Posterior vena cava (tissue), 2 donors: ENCODE measurements at regions not wholly inside any gene's neighbourhood (a gene's known extent, or its start where the extent isn't known, plus 50 kb on each side); places are given as distances from the start of the nearest gene placed in this dataset.

Experiments used
- DNase-seq: peaks from one replicate; pipeline ENCODE4 v3.0.0-alpha.2; 2020; ENCODE audit warnings: low spot score
- intact Hi-C, 2 donors: fragments of 100-400 bp; cut with DNase I; formaldehyde crosslinking; loops; one replicate each; pipeline versions ENCODE4 v1.14.1 to v1.14.2; 2022 to 2023
- donor health status: DM: yes; HTN: yes; CAD: no.
- donor health status: DM: yes; HTN: yes; CAD: no.

GRCh38 chr11:130606178-130606577, 157.7 kb downstream of the ADAMTS15 start:
- DNase-seq, result no peak
- intact Hi-C loops, result loop anchor here in 1 of 2 donors (10.0 kb wide), 1 partner anchor 151 kb away; no protein-coding TSS in a partner anchor

GRCh38 chr11:130606781-130607511, 158.5 kb downstream of the ADAMTS15 start:
- intact Hi-C loops, result loop anchor here in 1 of 2 donors (10.0 kb wide), 1 partner anchor 152 kb away; no protein-coding TSS in a partner anchor
- DNase-seq, result peak; percentile 86

DNA sequence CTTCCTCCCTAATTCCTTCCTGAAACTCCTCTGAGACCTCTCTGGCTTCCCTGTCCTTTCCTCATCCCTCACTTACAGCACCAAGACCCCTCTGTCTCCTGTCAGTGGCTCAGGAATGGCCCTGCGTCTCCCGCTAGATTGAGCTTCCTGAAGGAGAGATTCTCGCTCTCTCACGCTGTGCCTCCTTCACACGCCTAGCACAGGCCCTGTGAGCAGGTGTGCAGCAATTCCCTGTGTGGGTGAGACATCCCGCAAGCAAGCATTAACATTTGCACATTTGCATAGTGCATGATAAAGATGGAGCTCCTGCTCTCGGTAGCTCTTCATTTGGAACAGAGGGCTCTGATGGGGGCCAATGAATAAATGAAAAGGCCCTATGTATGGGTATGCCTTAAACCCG, 159.8 kb downstream of the ADAMTS15 start:
- no peak for DNase-seq
- intact Hi-C loops, result loop anchor here in 1 of 2 donors (10.0 kb wide), 1 partner anchor 153 kb away; no protein-coding TSS in a partner anchor

GRCh38 chr11:130609121-130610035, 160.9 kb downstream of the ADAMTS15 start:
- intact Hi-C loops, result loop anchor here in 1 of 2 donors (10.0 kb wide), 1 partner anchor 155 kb away; no protein-coding TSS in a partner anchor
- DNase-seq, result peak; percentile 94

DNA sequence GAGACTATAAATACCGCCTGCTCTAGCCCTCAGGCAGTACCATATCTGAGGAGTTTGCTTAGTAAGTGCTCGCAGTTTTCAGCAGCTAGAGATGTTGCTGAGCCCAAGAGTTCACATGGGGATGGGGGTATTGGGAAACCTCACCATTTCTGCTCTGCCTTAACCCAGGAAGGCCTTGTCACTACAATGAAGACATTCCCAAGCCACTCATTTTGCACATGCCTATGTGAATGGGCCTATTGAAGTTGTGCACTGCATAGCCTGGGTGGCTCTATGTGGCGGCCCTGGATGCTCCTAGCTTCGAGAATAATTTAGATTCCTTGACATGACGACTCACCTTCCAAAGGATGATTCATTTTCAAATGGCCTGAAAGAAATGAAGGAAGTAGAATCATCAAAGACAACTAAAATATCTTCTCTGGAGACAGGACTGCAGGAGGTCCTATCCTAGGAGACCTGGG, 163.4 kb downstream of the ADAMTS15 start:
- intact Hi-C loops, result no loop called here
- DNase-seq, result no peak

DNA sequence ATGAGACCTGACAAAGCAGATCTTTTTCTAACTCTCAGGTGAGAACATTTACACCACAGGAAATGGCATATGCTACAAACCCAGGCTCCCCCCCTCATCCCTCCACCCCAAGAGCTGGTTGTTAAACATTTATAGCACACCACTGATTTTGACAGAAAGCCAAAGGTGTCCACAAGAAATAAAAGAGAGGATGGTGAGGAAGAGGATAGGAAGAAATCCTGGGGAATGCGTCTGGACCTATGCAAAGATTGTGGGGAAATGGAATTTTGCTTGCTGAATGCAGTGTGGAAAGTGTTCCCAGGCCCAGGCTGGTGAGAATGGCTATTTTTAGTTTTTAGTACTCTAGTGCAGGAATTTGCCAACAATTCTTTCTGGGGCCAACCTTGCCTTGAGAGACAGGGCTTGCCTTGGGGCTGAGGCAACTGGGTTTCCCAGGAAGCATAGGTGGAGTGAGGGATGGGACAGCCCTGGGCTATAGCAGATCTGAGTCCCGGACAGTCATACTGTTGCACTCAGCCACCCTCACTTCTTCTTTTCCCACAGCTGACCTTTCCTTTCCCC, 163.9 kb downstream of the ADAMTS15 start:
- no peak for DNase-seq
- intact Hi-C loops, result no loop called here

GRCh38 chr11:130613396-130613795, 165.0 kb downstream of the ADAMTS15 start:
- no peak for DNase-seq
- intact Hi-C loops, result no loop called here

DNA sequence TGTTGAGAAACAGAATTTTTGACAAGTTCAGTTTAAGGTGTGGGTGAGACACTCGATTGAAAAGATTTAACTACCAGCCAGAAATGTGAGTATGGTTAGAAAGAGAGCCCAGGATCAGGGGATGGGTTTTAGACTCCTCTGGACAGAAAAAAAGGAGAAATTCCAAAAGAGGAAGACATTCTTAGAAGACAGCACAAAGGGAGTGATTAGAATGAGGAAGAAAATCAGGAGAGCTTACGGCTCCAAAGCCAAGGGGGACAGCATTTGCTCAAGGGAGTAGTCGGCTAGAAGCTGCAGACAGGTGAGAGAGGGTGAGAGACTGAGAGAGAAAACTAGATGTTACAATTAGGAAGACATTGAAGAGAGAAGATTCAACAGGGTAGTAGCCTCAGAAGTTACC, 166.1 kb downstream of the ADAMTS15 start:
- intact Hi-C loops, result no loop called here
- no peak for DNase-seq

DNA sequence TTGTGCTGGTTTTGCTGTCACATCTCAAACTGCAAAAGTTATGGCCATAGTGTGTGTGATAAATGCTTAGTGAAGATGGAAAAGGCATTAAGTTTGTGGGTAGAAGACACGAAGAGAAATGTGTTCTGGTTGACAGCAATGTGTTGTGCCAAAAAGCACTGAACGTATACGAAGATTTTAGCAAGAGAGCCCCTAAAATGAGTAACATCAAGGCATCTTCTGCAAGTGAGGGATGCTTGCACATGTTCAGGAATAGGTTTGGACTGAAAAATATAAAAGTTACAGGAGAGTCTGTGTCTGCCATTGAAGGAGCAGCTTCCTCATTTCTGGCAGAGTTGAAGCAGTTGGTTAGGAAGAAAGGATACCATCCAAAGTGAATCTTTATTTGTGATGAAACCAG, 167.1 kb downstream of the ADAMTS15 start:
- DNase-seq, result no peak
- intact Hi-C loops, result no loop called here

- intact Hi-C loops, result no loop called here
Observed at GRCh38 chr11:130616573-130616972, 168.1 kb downstream of the ADAMTS15 start.

DNA sequence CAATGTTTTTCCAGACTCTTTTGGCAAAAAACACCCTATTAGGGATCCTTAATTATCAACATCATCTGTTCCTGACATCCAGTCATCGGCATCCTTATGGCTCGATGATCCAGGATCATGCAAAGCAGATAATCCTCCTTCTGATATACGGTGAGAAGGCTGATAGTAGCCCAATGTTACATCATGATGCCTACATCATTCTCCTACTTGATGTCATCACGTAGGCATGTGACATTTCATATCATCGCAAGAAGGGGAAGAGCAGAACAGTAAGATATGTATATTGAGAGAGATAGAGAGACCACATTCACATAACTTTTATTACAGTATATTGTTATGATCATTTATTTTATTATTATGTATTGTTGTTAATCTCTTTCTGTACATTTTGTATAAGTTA, 168.6 kb downstream of the ADAMTS15 start:
- intact Hi-C loops, result no loop called here
- DNase-seq, result no peak

More at GRCh38 chr11:130616573-130616972, 168.1 kb downstream of the ADAMTS15 start:
- DNase-seq, result no peak

DNA sequence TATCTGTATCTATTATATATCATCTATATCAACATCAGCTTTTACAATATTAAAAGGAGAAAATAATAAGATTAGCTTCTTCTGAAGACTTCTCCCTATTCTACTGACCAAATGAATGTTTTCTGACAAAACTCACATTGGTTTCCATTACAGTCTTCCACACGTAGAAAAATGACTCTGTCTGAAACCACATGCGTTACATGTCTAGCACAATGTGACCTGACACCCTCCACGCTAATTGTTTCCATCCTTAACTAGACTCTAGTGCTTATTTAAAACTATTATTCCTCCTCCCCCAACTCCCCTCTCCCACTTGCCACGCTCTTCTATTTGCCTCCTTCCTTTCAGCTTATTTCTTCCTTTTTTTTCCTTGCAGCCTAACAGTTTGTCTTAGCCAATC, 172.1 kb downstream of the ADAMTS15 start:
- intact Hi-C loops, result no loop called here
- no peak for DNase-seq

DNA sequence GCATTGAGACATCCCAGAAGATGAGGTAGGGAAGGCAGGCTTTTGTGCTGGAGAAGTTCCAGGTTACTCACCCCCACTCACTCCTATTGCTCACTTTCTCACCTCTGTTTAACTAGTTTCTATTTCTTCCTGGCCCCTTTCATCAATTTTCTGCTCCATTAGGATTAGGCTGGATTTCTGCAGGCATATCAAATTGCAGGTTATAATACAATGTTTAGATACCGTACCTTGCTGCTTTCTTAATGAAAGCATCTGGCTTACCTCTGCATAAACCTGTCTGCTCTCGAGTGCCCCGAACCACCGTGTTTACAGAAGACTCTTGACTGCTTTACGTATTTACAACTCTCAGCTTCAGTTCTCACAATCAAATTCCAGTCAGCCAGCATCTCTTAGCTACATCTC, 173.7 kb downstream of the ADAMTS15 start:
- intact Hi-C loops, result no loop called here
- no peak for DNase-seq

GRCh38 chr11:130623670-130624668, 175.5 kb downstream of the ADAMTS15 start:
- DNase-seq, result no peak
- intact Hi-C loops, result no loop called here

DNA sequence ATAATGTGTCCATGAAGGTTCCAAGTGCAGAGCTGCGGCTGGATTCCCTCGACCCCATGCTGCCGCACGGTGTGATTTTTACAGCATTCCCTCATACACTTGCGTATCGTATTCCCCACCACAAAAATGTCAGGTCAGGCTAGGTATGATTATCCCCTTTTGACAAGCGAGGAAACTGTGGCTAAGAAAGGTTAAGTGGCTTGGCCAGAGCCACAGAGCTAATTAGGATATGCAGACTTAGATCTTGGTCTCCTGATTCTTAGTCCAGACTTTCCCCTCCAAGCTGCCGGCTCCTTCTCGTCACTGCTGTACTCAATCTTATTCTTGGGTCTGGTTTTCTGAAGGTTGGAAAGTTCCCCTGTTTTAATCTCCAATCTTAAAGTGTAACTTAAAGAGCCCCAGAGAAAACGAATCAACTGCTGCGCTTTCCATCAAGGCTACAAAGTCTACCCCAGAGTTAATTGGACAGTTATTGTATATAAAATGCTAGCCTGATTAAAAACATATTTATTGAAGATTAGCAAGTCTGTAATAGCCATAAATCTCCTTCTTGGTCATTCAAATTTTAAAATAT, 176.6 kb downstream of the ADAMTS15 start:
- no peak for DNase-seq
- intact Hi-C loops, result no loop called here

DNA sequence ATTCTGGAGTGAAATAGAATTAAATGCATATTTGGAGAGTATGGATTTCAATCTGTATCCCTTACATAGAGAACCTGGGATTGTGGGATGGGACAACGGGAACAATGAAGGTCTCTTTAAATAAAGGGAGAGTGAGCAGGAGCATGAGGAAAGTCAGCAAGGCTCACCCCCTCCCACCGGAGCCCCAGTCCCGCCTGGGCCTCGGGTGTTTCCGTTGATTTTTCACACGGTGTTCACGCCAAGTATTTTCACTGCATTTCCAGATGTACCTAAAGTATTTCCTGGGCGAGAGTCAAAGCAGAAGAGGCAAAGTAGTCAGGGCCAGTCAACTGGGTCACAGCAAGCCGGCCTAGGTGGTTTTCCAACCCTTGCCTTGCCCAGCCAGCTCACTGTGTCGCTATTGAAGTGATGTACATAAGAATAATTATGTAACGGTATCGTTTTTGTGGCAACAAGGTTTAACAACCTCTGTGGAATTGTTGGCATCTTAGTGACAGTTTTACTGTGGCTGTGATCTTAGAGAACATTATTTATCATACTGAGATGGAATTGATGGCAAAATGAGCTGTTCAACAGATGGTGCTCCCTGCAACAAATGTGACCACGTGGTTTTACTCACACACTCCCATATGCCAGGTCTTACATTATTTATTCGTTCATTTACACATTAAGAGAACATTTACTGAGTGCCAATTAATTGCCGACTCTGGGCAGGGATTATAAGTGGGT, 177.3 kb downstream of the ADAMTS15 start:
- no peak for DNase-seq
- intact Hi-C loops, result no loop called here

DNA sequence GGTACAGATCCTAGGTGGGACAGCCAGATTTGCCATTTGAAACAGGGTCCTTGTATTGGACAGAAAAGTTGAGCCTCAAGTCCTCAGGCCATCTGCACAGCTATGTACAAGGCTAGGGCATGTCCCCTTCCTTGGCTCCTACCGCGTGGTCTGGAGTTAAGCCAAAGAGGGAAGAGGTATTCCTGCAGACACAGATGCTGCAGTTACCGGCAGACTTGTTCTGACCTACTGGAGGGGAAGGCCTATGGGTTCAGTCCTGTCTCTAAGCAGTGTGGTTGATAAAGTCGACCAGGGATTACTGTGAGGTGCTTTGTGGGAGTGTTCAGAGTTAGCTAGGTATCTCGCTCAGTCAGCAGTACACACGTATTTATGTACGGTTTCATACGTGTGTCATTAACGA, 180.6 kb downstream of the ADAMTS15 start:
- intact Hi-C loops, result no loop called here
- no peak for DNase-seq

GRCh38 chr11:130631119-130631518, 182.7 kb downstream of the ADAMTS15 start:
- DNase-seq, result no peak
- intact Hi-C loops, result no loop called here
